SK-N-MC (cell line): ENCODE measurements at regions not wholly inside any gene's neighbourhood (a gene's known extent, or its start where the extent isn't known, plus 50 kb on each side); places are given as distances from the start of the nearest gene placed in this dataset.

ENCODE experiments used
- EZH2 ChIP-seq: fragments of 200-600 bp; sonication (generic); IDR thresholded peaks from one replicate; pipeline ENCODE4 v1.6.1; 2017; ENCODE audit warnings: antibody characterized with exemption
- FOXP2 ChIP-seq: optimal IDR thresholded peaks from 2 replicates; pipeline ENCODE3; 2011; ENCODE audit warnings: mild to moderate bottlenecking, moderate library complexity; ENCODE audit not compliant: insufficient read depth; ENCODE audit errors: extremely low read length, control extremely low read depth
- POLR2AphosphoS5 ChIP-seq: IDR thresholded peaks from 2 replicates; pipeline ENCODE4 v1.6.1; 2012; ENCODE audit warnings: mild to moderate bottlenecking, low read depth, low read length, borderline replicate concordance

- TF ChIP-seq POLR2AphosphoS5 (no peak), EZH2 (no peak), FOXP2 (no peak)
Measured at GRCh38 chr1:214854126-214854875, 228.2 kb upstream of the KCNK2 start.
